ENCODE measurements at regions not wholly inside any gene's neighbourhood (a gene's known extent, or its start where the extent isn't known, plus 50 kb on each side); places are given as distances from the start of the nearest gene placed in this dataset.

DNA sequence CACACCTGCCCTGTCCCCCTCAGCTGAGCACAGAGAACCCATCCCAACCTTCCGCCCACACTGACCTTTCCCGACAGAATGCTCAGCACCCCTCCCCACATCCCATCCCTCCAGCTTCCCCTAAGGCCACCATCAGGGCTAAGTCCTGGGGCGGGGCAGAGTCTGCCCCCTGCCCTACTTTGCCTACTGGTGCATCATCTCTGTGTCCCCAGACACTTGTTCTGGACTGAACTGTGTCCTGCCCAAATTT is 109.8 kb downstream of the CTTN start:
- Histone ChIP-seq H3K27me3 (ENCODE audit: insufficient read depth, low read length) (peaks cover 2% of the 10 kb centered on the region; the same call in 1 of the 2 replicates), H2AFZ (ENCODE audit: low read length, unreplicated experiment) (no peak overlapping the region), H3K27ac (ENCODE audit: low read depth, low read length) (no peak overlapping the region), H3K36me3 (ENCODE audit: insufficient read depth, low read length) (no peaks in the 10 kb centered on the region), H3K79me2 (ENCODE audit: control insufficient read depth, insufficient read depth, low read length, unreplicated experiment) (no peaks in the 10 kb centered on the region), H3K4me3 (ENCODE audit: low read depth, low read length) (no peak overlapping the region), H3K4me1 (ENCODE audit: control insufficient read depth, insufficient read depth, low read length, unreplicated experiment) (no peaks in the 10 kb centered on the region)

GRCh38 chr11:70509476-70509875 is 111.1 kb downstream of the CTTN start:
- no peaks in the 10 kb centered on the region for H3K4me1 ChIP-seq (ENCODE audit: control insufficient read depth, insufficient read depth, low read length, unreplicated experiment)
- H3K27ac ChIP-seq (ENCODE audit: low read depth, low read length) = no peak overlapping the region
- H3K36me3 ChIP-seq (ENCODE audit: insufficient read depth, low read length) = no peaks in the 10 kb centered on the region
- no peaks in the 10 kb centered on the region for H3K79me2 ChIP-seq (ENCODE audit: control insufficient read depth, insufficient read depth, low read length, unreplicated experiment)
- H3K4me3 ChIP-seq (ENCODE audit: low read depth, low read length) = no peak overlapping the region
- H3K27me3 ChIP-seq (ENCODE audit: insufficient read depth, low read length) = peaks cover 2% of the 10 kb centered on the region; the same call in 1 of the 2 replicates
- no peak overlapping the region for H2AFZ ChIP-seq (ENCODE audit: low read length, unreplicated experiment)

DNA sequence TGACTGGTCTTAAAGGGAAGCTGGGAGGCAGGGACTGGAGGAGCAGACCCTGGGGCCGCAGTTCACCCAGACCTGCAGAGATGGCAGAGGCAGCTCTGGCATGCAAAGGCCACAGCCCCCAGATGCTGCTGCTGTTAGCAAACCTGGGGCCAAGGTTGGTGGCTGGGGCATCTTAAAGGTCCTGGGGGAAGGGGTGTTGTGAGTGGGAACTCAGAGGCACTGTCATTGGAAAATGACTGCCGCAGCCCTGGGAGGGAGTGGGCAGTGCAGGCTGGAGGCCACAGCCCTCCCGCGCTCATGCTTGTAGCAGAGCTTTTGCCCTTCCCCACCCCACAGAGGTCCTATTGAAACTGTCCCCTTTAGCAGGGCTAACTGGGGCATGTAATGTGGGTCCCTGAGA is 111.8 kb downstream of the CTTN start:
- H3K36me3 ChIP-seq (ENCODE audit: insufficient read depth, low read length) = no peaks in the 10 kb centered on the region
- no peaks in the 10 kb centered on the region for H3K79me2 ChIP-seq (ENCODE audit: control insufficient read depth, insufficient read depth, low read length, unreplicated experiment)
- H3K4me3 ChIP-seq (ENCODE audit: low read depth, low read length) = no peak overlapping the region
- H3K4me1 ChIP-seq (ENCODE audit: control insufficient read depth, insufficient read depth, low read length, unreplicated experiment) = no peaks in the 10 kb centered on the region
- peaks cover 2% of the 10 kb centered on the region; the same call in 1 of the 2 replicates for H3K27me3 ChIP-seq (ENCODE audit: insufficient read depth, low read length)
- no peak overlapping the region for H2AFZ ChIP-seq (ENCODE audit: low read length, unreplicated experiment)
- H3K27ac ChIP-seq (ENCODE audit: low read depth, low read length) = no peak overlapping the region

DNA sequence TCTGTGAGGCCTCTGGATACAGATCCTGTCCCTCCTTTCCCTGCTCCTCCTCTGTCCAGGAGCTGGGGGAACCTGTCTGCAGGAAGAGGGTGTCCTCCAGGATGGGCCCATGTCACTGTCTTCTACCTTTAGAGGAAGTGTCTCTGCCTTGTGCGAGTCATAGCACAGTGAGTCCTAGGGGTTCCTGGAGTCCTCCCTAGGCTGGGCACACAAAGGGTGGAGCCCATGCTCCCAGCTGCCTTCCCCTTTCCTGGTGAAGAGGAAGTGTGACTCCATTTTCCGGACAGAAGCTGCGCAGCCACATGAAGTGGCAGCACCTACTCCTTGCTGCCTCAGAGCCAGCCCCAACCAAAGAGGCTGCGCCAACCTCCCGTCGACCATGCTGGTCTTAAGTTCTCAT is 112.2 kb downstream of the CTTN start:
- Histone ChIP-seq H3K27me3 (ENCODE audit: insufficient read depth, low read length) (peaks cover 2% of the 10 kb centered on the region; the same call in 1 of the 2 replicates), H3K36me3 (ENCODE audit: insufficient read depth, low read length) (no peaks in the 10 kb centered on the region), H3K79me2 (ENCODE audit: control insufficient read depth, insufficient read depth, low read length, unreplicated experiment) (no peaks in the 10 kb centered on the region), H2AFZ (ENCODE audit: low read length, unreplicated experiment) (no peak overlapping the region), H3K4me3 (ENCODE audit: low read depth, low read length) (no peak overlapping the region), H3K27ac (ENCODE audit: low read depth, low read length) (no peak overlapping the region), H3K4me1 (ENCODE audit: control insufficient read depth, insufficient read depth, low read length, unreplicated experiment) (no peaks in the 10 kb centered on the region)

DNA sequence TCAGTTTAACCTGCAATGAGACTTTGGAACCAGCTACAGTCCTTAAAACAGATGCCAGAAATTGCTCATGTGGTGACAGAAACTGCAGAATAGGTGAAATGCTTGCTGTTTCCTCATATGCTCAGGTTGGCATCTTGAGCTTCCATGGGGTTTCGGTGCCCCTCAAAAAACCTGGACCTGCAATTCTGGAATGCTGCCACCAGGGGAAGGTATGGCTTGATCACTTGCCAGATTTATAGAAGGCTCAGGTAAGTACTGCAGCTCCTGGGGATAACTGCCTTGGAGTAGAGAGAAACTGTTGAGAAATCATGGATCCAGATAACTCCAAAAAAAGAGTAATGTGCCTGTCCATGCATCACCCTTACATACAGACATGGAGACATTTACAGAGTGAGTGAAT is 113.0 kb downstream of the CTTN start:
- H3K4me3 ChIP-seq (ENCODE audit: low read depth, low read length) = no peak overlapping the region
- no peak overlapping the region for H3K27ac ChIP-seq (ENCODE audit: low read depth, low read length)
- H3K4me1 ChIP-seq (ENCODE audit: control insufficient read depth, insufficient read depth, low read length, unreplicated experiment) = no peaks in the 10 kb centered on the region
- H3K36me3 ChIP-seq (ENCODE audit: insufficient read depth, low read length) = no peaks in the 10 kb centered on the region
- no peaks in the 10 kb centered on the region for H3K79me2 ChIP-seq (ENCODE audit: control insufficient read depth, insufficient read depth, low read length, unreplicated experiment)
- H2AFZ ChIP-seq (ENCODE audit: low read length, unreplicated experiment) = no peak overlapping the region
- peaks cover 2% of the 10 kb centered on the region; the same call in 1 of the 2 replicates for H3K27me3 ChIP-seq (ENCODE audit: insufficient read depth, low read length)

GRCh38 chr11:70512716-70513115 is 114.4 kb downstream of the CTTN start:
- no peaks in the 10 kb centered on the region for H3K4me1 ChIP-seq (ENCODE audit: control insufficient read depth, insufficient read depth, low read length, unreplicated experiment)
- no peaks in the 10 kb centered on the region for H3K79me2 ChIP-seq (ENCODE audit: control insufficient read depth, insufficient read depth, low read length, unreplicated experiment)
- no peak overlapping the region for H2AFZ ChIP-seq (ENCODE audit: low read length, unreplicated experiment)
- no peak overlapping the region for H3K27ac ChIP-seq (ENCODE audit: low read depth, low read length)
- no peak overlapping the region for H3K4me3 ChIP-seq (ENCODE audit: low read depth, low read length)
- H3K27me3 ChIP-seq (ENCODE audit: insufficient read depth, low read length) = peaks cover 7% of the 10 kb centered on the region
- H3K36me3 ChIP-seq (ENCODE audit: insufficient read depth, low read length) = no peaks in the 10 kb centered on the region

GRCh38 chr11:70517203-70517602 is 118.9 kb downstream of the CTTN start:
- Histone ChIP-seq H3K36me3 (ENCODE audit: insufficient read depth, low read length) (no peaks in the 10 kb centered on the region), H2AFZ (ENCODE audit: low read length, unreplicated experiment) (no peak overlapping the region), H3K27me3 (ENCODE audit: insufficient read depth, low read length) (peaks cover 10% of the 10 kb centered on the region), H3K79me2 (ENCODE audit: control insufficient read depth, insufficient read depth, low read length, unreplicated experiment) (no peaks in the 10 kb centered on the region), H3K27ac (ENCODE audit: low read depth, low read length) (no peak overlapping the region), H3K4me3 (ENCODE audit: low read depth, low read length) (no peak overlapping the region), H3K4me1 (ENCODE audit: control insufficient read depth, insufficient read depth, low read length, unreplicated experiment) (peaks cover 11% of the 10 kb centered on the region)

DNA sequence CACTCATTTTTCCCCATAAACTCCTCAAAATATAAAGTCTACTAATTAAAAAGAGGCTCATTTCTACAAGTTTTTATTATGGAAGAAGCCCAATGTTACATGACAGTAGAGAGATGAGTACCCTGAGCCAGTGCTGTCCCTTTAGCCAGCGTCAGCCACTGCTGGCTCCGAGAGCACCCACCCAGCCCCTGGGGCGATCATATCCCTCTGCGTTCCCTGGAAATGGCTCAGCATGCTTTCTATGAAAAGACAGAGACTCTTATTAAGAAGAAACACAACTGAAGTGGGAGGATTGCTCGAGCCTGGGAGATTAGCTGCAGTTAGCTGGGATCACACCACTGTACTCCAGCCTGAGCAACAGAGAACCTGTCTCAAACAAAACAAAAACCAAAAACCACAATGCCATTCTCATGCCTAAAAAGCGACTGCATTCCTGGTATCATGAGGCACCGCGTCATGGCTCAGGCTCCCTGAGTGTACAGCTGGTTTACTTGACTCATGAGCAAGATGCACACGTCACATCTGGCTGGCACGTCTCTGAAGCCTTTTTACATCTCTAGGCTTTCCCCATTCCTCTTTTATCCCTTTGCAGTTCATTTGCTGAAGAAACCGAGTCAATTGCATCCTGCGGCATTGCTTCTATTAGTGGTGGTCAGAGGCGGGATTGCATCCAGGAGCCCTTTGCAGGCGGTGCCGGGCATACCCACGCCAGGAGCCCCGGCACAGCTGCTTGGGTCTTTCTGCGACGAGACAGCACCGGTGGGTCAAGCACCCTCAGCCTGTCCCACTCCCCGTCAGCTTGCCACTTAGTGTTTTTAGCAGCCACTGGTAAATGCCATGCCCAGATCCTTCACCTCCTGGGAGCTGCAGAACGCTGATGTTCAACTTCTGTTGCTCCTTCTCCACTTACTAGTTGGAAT is 119.9 kb downstream of the CTTN start:
- H3K27me3 ChIP-seq (ENCODE audit: insufficient read depth, low read length) = peaks cover 16% of the 10 kb centered on the region
- H3K27ac ChIP-seq (ENCODE audit: low read depth, low read length) = peak overlapping the region; percentile 59; the same call in 1 of the 2 replicates
- H2AFZ ChIP-seq (ENCODE audit: low read length, unreplicated experiment) = no peak overlapping the region
- no peak overlapping the region for H3K4me3 ChIP-seq (ENCODE audit: low read depth, low read length)
- H3K4me1 ChIP-seq (ENCODE audit: control insufficient read depth, insufficient read depth, low read length, unreplicated experiment) = peaks cover 11% of the 10 kb centered on the region
- H3K79me2 ChIP-seq (ENCODE audit: control insufficient read depth, insufficient read depth, low read length, unreplicated experiment) = no peaks in the 10 kb centered on the region
- H3K36me3 ChIP-seq (ENCODE audit: insufficient read depth, low read length) = no peaks in the 10 kb centered on the region

- H3K4me1 ChIP-seq (ENCODE audit: control insufficient read depth, insufficient read depth, low read length, unreplicated experiment) = peaks cover 11% of the 10 kb centered on the region
- H3K4me3 ChIP-seq (ENCODE audit: low read depth, low read length) = no peak overlapping the region
- no peaks in the 10 kb centered on the region for H3K79me2 ChIP-seq (ENCODE audit: control insufficient read depth, insufficient read depth, low read length, unreplicated experiment)
- H3K27ac ChIP-seq (ENCODE audit: low read depth, low read length) = no peak overlapping the region
- no peak overlapping the region for H2AFZ ChIP-seq (ENCODE audit: low read length, unreplicated experiment)
- H3K36me3 ChIP-seq (ENCODE audit: insufficient read depth, low read length) = no peaks in the 10 kb centered on the region
- peaks cover 16% of the 10 kb centered on the region for H3K27me3 ChIP-seq (ENCODE audit: insufficient read depth, low read length)
These were observed 120.8 kb downstream of the CTTN start for GRCh38 chr11:70519117-70519516.

DNA sequence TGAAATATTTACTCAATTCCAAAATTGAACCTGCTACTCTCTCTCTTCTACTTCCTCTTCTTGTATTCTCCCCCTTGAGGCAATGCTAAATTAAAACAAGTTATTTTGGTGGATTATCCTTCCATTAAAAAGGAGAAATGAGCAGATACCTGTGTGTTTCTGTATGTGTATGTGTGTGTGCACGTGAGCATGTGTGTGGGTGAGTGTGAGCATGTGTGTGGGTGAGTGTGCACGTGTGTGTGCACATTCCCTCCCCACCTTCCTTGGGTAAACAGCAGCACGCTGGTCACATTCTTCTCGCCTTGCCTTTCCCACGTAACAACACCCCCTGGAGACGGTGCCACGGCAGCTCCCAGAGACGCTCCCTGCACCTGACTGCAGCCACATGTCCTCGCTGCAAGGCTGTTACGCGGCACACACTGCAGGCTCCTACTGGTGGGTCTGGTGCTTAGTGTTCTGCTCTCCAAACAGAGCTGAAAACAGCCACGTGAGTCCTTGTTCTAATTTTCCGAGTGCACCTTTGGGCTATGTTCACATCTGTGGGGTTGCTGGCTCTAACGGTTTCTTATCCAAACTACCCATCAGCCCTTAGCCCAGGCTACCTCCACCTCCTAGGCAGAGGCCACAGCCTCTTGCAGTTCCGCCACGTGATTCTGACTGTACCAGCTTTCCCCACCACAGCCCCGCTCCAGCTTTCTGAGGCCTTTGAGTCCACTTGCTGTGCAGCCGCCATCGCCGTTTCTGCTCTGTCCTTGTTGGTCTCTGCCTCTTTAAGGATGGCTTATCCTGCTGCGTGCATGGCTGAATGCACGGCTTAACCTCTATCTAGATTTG is 123.4 kb downstream of the CTTN start:
- Histone ChIP-seq H2AFZ (ENCODE audit: low read length, unreplicated experiment) (no peak overlapping the region), H3K79me2 (ENCODE audit: control insufficient read depth, insufficient read depth, low read length, unreplicated experiment) (no peaks in the 10 kb centered on the region), H3K36me3 (ENCODE audit: insufficient read depth, low read length) (no peaks in the 10 kb centered on the region), H3K4me3 (ENCODE audit: low read depth, low read length) (no peak overlapping the region), H3K27me3 (ENCODE audit: insufficient read depth, low read length) (peaks cover 16% of the 10 kb centered on the region), H3K27ac (ENCODE audit: low read depth, low read length) (no peak overlapping the region), H3K4me1 (ENCODE audit: control insufficient read depth, insufficient read depth, low read length, unreplicated experiment) (peaks cover 11% of the 10 kb centered on the region)

- H3K27ac ChIP-seq (ENCODE audit: low read depth, low read length) = no peak overlapping the region
- no peak overlapping the region for H2AFZ ChIP-seq (ENCODE audit: low read length, unreplicated experiment)
- H3K27me3 ChIP-seq (ENCODE audit: insufficient read depth, low read length) = peaks cover 11% of the 10 kb centered on the region; the same call in 1 of the 2 replicates
- peaks cover 11% of the 10 kb centered on the region for H3K4me1 ChIP-seq (ENCODE audit: control insufficient read depth, insufficient read depth, low read length, unreplicated experiment)
- no peaks in the 10 kb centered on the region for H3K79me2 ChIP-seq (ENCODE audit: control insufficient read depth, insufficient read depth, low read length, unreplicated experiment)
- no peaks in the 10 kb centered on the region for H3K36me3 ChIP-seq (ENCODE audit: insufficient read depth, low read length)
- H3K4me3 ChIP-seq (ENCODE audit: low read depth, low read length) = no peak overlapping the region
These were observed 123.9 kb downstream of the CTTN start for GRCh38 chr11:70522309-70522592.
